ENCODE measurements at regions not wholly inside any gene's neighbourhood (a gene's known extent, or its start where the extent isn't known, plus 50 kb on each side); places are given as distances from the start of the nearest gene placed in this dataset.

DNA sequence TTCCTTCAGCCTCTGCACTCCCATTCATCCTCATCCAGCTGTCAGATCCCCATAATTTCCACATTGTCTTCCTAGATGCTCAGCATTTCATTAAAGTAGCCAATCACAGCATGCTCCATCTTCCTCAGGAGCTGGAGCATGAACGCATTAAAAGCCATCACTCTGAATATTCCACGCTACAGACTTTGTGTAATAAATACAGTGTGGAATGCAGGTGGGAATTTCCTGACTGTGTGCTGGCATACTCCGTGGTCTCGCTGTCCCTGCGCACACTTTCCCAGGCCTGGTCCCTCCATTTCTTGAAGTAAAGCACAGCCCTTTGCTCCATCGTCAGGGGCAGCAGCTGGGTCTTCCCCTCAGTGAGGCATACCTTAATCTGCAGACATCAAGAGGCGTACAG is 123.7 kb upstream of the NCK2 start:
- TF ChIP-seq, protein P1, sequence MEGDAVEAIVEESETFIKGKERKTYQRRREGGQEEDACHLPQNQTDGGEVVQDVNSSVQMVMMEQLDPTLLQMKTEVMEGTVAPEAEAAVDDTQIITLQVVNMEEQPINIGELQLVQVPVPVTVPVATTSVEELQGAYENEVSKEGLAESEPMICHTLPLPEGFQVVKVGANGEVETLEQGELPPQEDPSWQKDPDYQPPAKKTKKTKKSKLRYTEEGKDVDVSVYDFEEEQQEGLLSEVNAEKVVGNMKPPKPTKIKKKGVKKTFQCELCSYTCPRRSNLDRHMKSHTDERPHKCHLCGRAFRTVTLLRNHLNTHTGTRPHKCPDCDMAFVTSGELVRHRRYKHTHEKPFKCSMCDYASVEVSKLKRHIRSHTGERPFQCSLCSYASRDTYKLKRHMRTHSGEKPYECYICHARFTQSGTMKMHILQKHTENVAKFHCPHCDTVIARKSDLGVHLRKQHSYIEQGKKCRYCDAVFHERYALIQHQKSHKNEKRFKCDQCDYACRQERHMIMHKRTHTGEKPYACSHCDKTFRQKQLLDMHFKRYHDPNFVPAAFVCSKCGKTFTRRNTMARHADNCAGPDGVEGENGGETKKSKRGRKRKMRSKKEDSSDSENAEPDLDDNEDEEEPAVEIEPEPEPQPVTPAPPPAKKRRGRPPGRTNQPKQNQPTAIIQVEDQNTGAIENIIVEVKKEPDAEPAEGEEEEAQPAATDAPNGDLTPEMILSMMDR (IDR thresholded peaks at IDR 0.05): no peak
- no peak for TF ChIP-seq POLR2A (IDR thresholded peaks at IDR 0.05)
- TF ChIP-seq POLR2AphosphoS5 (IDR thresholded peaks at IDR 0.05): no peak
